AG09309 (cell line): ENCODE measurements at regions not wholly inside any gene's neighbourhood (a gene's known extent, or its start where the extent isn't known, plus 50 kb on each side); places are given as distances from the start of the nearest gene placed in this dataset.

Experiments
- DNase-seq: peaks from one replicate; pipeline ENCODE4 v3.0.0-alpha.2; 2010; ENCODE audit warnings: low read depth
- H3K4me3 ChIP-seq: 2 replicates; pipeline ENCODE4 v1.5.1; 2011; ENCODE audit warnings: mild to moderate bottlenecking, low read depth, low read length, moderate library complexity; ENCODE audit not compliant: control insufficient read depth
- CTCF ChIP-seq: IDR thresholded peaks from 2 replicates; pipeline ENCODE4 v1.5.1; 2011; ENCODE audit warnings: mild to moderate bottlenecking, low read depth, low read length, inconsistent platforms; ENCODE audit not compliant: insufficient read depth, control insufficient read depth; ENCODE audit errors: missing control alignments

GRCh38 chr4:146087856-146088255 is 87.7 kb upstream of the LSM6 start:
- no peak for TF ChIP-seq CTCF
- no peak overlapping the region for H3K4me3 ChIP-seq
- DNase-seq, result no peak

GRCh38 chr4:146076081-146076480 is 99.4 kb upstream of the LSM6 start:
- no peak for TF ChIP-seq CTCF
- no peak overlapping the region for H3K4me3 ChIP-seq
- DNase-seq, result no peak

- no peak for DNase-seq
- TF ChIP-seq CTCF, result no peak
- no peak overlapping the region for H3K4me3 ChIP-seq
These were observed 102.0 kb upstream of the LSM6 start for GRCh38 chr4:146073517-146073916.

GRCh38 chr4:146072376-146072775 is 103.1 kb upstream of the LSM6 start:
- no peak overlapping the region for H3K4me3 ChIP-seq
- TF ChIP-seq CTCF, result no peak
- DNase-seq, result no peak

- TF ChIP-seq CTCF, result no peak
- DNase-seq, result no peak
- H3K4me3 ChIP-seq, result no peak overlapping the region
These were observed 104.1 kb upstream of the LSM6 start for GRCh38 chr4:146071390-146071789.

GRCh38 chr4:146063143-146063542 is 112.4 kb upstream of the LSM6 start:
- no peak for DNase-seq
- TF ChIP-seq CTCF, result no peak
- H3K4me3 ChIP-seq, result no peak overlapping the region

GRCh38 chr4:146062340-146062739 is 113.2 kb upstream of the LSM6 start:
- no peak for TF ChIP-seq CTCF
- DNase-seq, result no peak
- no peak overlapping the region for H3K4me3 ChIP-seq
